ENCODE measurements at regions not wholly inside any gene's neighbourhood (a gene's known extent, or its start where the extent isn't known, plus 50 kb on each side); places are given as distances from the start of the nearest gene placed in this dataset.
A peak's percentile ranks its signal among the peaks of the same experiment; 100 is the strongest.
"Not testable (repeated sequence)": the region's sequence is repeated elsewhere in the genome, so short reads cannot be mapped to it uniquely, and the experiment has no call there.

DNA sequence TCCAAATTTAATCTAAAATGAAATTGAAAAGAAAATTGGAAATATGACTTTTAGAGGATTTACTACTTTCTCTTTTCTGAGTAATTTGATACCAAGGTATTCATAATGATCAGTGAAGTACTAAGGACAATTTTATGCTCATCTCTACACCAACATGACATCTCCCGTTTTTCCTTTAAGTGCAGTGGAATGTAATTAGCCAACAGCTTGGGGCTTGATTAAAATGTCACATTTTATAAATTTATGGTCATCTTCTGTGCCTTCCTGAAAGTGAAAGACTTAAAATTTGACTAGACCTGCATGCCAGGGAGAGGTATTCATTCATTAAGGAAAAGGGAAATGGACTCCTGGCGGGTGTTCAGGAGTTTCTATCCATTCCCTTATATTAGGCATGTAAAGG lies 228.2 kb upstream of the CNTN3 start:
- H3K36me3 ChIP-seq, result no peaks in the 10 kb centered on the region
- H3K4me2 ChIP-seq, result no peak overlapping the region
- no peaks in the 10 kb centered on the region for H3K9me3 ChIP-seq (replicated peaks in 1 of 11)
- no peak overlapping the region for H3K27ac ChIP-seq
- no peak overlapping the region for H3K4me3 ChIP-seq
- no peaks in the 10 kb centered on the region; a peak in 2 of 20 replicates for H3K4me1 ChIP-seq
- no peak overlapping the region for H3K9ac ChIP-seq
- TF ChIP-seq Cebpa-rat (IDR thresholded peaks at IDR 0.05), result no peak
- no peaks in the 10 kb centered on the region for H4K20me1 ChIP-seq
- no peaks in the 10 kb centered on the region for H3K27me3 ChIP-seq

DNA sequence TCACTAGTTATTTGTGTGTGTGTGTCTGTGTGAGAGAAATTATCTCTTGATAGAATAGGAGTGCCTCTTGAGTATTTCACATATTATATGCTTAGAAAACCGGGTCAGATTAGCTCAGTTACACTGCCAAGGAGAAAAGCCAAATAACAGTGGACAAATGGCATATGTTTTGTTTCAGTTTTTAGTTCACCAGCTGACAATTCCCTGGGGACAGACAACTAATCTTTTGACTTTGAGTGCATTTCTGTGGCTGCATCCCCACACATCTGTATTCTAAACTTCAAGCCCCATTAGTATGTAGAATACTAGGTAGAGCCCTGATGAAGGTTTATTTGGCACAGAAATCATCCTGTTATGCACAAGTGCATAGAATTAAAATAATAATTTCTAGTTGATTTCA lies 227.7 kb upstream of the CNTN3 start:
- Histone ChIP-seq H3K36me3 (no peaks in the 10 kb centered on the region), H3K4me1 (no peaks in the 10 kb centered on the region; a peak in 2 of 20 replicates), H3K27ac (no peak overlapping the region), H3K27me3 (no peaks in the 10 kb centered on the region), H4K20me1 (no peaks in the 10 kb centered on the region), H3K4me3 (no peak overlapping the region), H3K9ac (no peak overlapping the region), H3K4me2 (no peak overlapping the region), H3K9me3 (replicated peaks in 1 of 11) (no peaks in the 10 kb centered on the region)
- TF ChIP-seq Cebpa-rat (IDR thresholded peaks at IDR 0.05), result no peak

DNA sequence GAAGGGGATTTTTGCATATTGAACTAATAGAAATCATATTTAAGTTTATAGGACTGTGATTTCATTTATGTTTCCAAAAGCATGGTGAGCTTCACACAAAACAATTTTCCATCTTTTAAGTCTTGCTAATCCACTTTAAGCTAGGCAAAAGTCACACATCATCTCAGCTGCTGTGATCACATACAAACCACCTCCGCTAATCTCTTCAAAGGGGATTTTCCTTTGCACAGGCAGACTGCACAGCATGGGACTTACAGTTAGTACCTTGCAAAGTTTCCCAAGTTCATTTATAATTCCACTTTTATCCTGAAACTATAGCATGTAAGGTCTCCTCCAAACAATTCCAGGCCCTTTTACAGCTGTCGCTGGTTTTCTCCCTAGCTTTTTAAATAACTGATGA lies 225.1 kb upstream of the CNTN3 start:
- no peak for TF ChIP-seq Cebpa-rat (IDR thresholded peaks at IDR 0.05)
- no peaks in the 10 kb centered on the region for H3K9me3 ChIP-seq (replicated peaks in 1 of 11)
- no peaks in the 10 kb centered on the region for H3K36me3 ChIP-seq
- no peak overlapping the region for H3K27ac ChIP-seq
- no peaks in the 10 kb centered on the region; a peak in 2 of 20 replicates for H3K4me1 ChIP-seq
- no peak overlapping the region for H3K4me2 ChIP-seq
- H3K4me3 ChIP-seq, result no peak overlapping the region
- H3K27me3 ChIP-seq, result no peaks in the 10 kb centered on the region
- no peak overlapping the region for H3K9ac ChIP-seq
- H4K20me1 ChIP-seq, result no peaks in the 10 kb centered on the region

DNA sequence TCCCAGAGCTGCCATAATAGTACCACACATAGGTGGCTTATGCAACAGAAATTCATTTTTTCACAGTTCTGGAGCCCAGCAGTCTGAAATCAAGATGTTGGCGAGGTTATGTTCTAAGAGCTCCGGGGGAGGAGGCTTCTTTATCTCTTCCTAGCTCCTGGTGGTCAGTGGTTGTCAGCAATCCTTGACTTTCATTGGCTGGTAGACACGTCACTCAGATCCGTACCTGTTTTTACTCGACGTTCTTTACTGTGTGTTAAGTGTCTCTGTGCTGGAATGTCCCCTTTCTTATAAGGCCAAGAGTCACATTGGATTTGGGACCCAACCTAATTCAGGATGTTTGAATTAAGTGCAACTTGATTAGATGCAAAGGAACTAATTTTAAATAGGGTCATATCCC lies 218.5 kb upstream of the CNTN3 start:
- no peak for TF ChIP-seq Cebpa-rat (IDR thresholded peaks at IDR 0.05)
- no peak overlapping the region for H3K4me3 ChIP-seq
- no peak overlapping the region for H3K27ac ChIP-seq
- H3K9me3 ChIP-seq (replicated peaks in 1 of 11), result no peaks in the 10 kb centered on the region
- H3K36me3 ChIP-seq, result no peaks in the 10 kb centered on the region
- H3K9ac ChIP-seq, result no peak overlapping the region
- peaks cover 0 to 9% (median 0%) of the 10 kb centered on the region in 10 experiments; a peak in 4 of 20 replicates for H3K4me1 ChIP-seq
- H4K20me1 ChIP-seq, result no peaks in the 10 kb centered on the region
- no peak overlapping the region for H3K4me2 ChIP-seq
- H3K27me3 ChIP-seq, result no peaks in the 10 kb centered on the region

DNA sequence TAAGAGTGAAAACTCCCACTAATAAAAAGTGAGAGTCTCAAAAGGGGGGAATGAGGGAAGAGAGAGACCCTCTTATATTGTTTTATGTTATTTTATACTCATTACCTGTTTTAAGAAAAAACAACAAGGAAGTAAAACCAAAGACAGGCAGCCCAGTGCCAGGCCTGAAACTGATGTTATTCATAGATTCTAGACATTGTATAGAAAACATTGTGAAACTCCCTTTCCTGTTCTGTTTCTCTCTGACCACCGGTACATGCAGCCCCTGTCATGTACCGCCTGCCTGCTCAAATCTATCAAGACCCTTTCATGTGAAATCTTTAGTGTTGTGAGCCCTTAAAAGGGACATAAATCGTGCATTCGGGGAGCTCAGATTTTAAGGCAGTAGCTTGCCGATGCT lies 216.4 kb upstream of the CNTN3 start:
- not testable (repeated sequence) for H3K4me3 ChIP-seq; H3K4me1 ChIP-seq; H4K20me1 ChIP-seq; H3K9me3 ChIP-seq (replicated peaks in 1 of 11); H3K27me3 ChIP-seq; H3K36me3 ChIP-seq; H3K9ac ChIP-seq
- Histone ChIP-seq H3K27ac (peak overlapping the region in 2 of 11 experiments; percentile 23 to 29; a peak in 3 of 22 replicates), H3K4me2 (peak overlapping the region in 3 of 11 experiments; percentile 18 to 37 (median 36); a peak in 5 of 22 replicates)

DNA sequence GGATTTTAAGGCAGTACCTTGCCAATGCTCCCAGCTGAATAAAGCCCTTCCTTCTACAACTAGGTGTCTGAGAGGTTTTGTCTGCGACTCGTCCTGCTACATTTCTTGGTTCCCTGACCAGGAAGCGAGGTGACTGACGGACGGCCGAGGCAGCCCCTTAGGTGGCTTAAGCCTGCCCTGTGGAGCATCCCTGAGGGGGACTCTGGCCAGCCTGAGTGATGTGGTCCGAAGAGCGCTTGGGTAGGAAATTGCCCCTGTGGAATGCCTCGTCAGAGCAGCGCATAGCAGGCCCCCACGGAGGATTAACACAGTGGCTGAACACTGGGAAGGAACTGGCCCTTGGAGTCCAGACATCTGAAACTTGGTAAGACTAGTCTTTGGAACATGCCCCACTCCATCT lies 210.9 kb upstream of the CNTN3 start:
- not testable (repeated sequence) for H3K4me1 ChIP-seq; H3K36me3 ChIP-seq; H3K9ac ChIP-seq; H3K9me3 ChIP-seq (replicated peaks in 1 of 11); H3K4me2 ChIP-seq; H4K20me1 ChIP-seq; H3K27me3 ChIP-seq; H3K4me3 ChIP-seq; H3K27ac ChIP-seq

DNA sequence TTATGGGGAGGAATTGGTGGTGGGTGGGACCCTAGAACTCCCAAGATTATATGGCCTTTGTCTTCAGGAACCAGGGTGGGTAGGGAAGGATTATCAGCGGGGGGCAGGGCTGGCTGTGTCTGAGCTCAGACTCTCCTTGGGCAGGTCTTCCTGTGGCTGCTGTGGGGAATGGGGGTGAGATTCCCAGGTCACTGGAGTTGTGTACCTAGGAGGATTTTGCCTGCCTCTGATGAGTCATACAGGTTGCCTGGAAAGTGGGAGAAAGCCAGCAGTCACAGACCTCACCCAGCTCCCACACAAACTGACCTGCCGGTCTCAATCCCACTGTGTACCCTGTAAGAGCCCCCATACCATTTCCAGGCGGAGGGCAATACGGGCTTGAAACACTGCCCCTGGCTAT lies 209.9 kb upstream of the CNTN3 start:
- no peak overlapping the region for H3K27ac ChIP-seq
- no peaks in the 10 kb centered on the region for H3K36me3 ChIP-seq
- no peaks in the 10 kb centered on the region for H4K20me1 ChIP-seq
- H3K4me1 ChIP-seq, result no peaks in the 10 kb centered on the region
- H3K9me3 ChIP-seq (replicated peaks in 1 of 11), result peaks cover 0 to 12% (median 0%) of the 10 kb centered on the region in 11 experiments; a peak in 1 of 22 replicates
- no peak overlapping the region for H3K9ac ChIP-seq
- H3K4me2 ChIP-seq, result no peak overlapping the region
- TF ChIP-seq Cebpa-rat (IDR thresholded peaks at IDR 0.05), result no peak
- H3K4me3 ChIP-seq, result no peak overlapping the region
- H3K27me3 ChIP-seq, result no peaks in the 10 kb centered on the region

DNA sequence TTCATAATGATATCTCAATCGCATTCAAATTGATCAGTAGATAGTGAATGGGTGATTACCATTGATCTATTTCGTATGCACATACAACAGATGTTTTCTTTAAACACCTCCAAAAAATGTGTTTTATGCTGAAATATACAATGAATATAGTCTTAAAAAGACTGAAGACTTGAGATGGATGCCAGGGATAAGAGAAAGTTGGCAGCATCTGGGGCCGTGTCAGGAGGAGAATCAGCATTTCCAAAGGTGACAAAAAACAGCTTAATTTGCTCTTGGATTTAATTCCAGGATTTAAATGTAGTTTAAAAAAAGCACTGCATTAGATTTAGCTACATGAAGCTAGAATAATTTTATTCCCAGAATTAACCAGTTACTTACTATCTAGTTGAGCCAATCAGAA lies 199.7 kb upstream of the CNTN3 start:
- H3K4me1 ChIP-seq, result no peaks in the 10 kb centered on the region
- H3K27ac ChIP-seq, result no peak overlapping the region
- H3K9me3 ChIP-seq (replicated peaks in 1 of 11), result peaks cover 0 to 6% (median 0%) of the 10 kb centered on the region in 11 experiments; a peak in 1 of 22 replicates
- no peaks in the 10 kb centered on the region for H3K27me3 ChIP-seq
- H3K36me3 ChIP-seq, result no peaks in the 10 kb centered on the region
- no peak for TF ChIP-seq Cebpa-rat (IDR thresholded peaks at IDR 0.05)
- no peaks in the 10 kb centered on the region for H4K20me1 ChIP-seq
- H3K4me3 ChIP-seq, result no peak overlapping the region
- no peak overlapping the region for H3K9ac ChIP-seq
- H3K4me2 ChIP-seq, result no peak overlapping the region

DNA sequence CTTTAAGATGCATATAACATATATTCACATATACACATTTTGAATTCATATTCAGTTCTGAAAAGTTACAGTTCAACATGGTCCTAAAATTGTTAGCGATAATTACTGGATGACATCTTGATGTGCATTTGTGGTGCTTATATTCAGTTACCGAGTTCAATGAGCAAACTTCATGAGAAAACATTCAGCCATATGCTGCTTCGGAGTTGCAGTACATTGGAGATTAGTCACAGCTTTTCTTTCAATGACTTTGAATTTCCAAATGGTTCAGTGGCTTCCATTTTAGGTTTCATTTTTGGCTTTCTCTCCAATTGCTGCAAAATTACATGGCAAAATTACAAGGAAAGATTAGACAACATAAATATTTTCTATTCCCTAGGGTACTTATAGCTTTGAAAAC lies 198.3 kb upstream of the CNTN3 start:
- no peak overlapping the region for H3K4me2 ChIP-seq
- no peak overlapping the region for H3K27ac ChIP-seq
- H3K4me3 ChIP-seq, result no peak overlapping the region
- TF ChIP-seq Cebpa-rat (IDR thresholded peaks at IDR 0.05), result no peak
- no peaks in the 10 kb centered on the region for H3K4me1 ChIP-seq
- H3K9me3 ChIP-seq (replicated peaks in 1 of 11), result peaks cover 0 to 10% (median 6%) of the 10 kb centered on the region in 11 experiments; a peak in 6 of 22 replicates
- H3K36me3 ChIP-seq, result no peaks in the 10 kb centered on the region
- H3K27me3 ChIP-seq, result no peaks in the 10 kb centered on the region
- H4K20me1 ChIP-seq, result no peaks in the 10 kb centered on the region
- H3K9ac ChIP-seq, result no peak overlapping the region

DNA sequence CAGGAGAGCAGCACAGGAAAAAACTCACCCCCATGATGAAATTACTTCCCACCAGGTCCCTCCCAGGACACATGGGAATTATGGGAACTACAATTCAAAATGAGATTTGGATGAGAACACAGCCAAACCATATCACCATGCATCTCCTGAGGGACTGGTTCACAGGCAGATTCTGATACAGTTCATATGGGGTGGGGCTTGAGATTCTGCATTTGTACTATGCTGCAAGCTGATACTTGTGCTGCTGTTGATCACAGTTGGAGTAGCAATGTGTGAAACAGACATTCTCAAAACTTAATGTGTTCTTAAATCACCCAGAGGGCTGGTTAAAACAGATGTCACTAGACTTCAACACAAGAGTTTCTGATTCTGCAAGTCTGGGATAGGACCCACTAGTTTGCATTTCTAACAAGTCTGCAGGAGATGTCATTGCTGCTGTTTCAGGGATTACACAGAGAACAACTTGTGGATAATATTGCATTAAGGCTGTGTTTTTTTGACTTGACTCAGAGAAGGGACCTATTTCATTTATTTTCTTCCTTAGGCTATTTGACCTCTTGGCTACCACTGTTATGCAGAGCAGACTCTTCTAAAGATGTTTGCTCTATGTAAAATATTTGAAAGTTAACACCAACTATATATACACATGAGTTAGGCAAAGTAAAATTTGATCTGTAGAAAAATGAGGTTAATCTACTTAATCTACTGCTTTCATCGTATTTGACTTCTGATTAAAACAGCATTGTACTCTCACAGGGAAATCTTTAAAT lies 194.2 kb upstream of the CNTN3 start:
- H3K4me2 ChIP-seq, result no peak overlapping the region

More for the DNA sequence above, 194.2 kb upstream of the CNTN3 start:
- no peak for TF ChIP-seq Cebpa-rat (IDR thresholded peaks at IDR 0.05)
- peaks cover 0 to 10% (median 6%) of the 10 kb centered on the region in 11 experiments; a peak in 6 of 22 replicates for H3K9me3 ChIP-seq (replicated peaks in 1 of 11)
- no peak overlapping the region for H3K9ac ChIP-seq
- H3K4me3 ChIP-seq, result no peak overlapping the region
- H3K4me1 ChIP-seq, result no peaks in the 10 kb centered on the region
- no peaks in the 10 kb centered on the region for H3K27me3 ChIP-seq
- H3K27ac ChIP-seq, result no peak overlapping the region
- H3K36me3 ChIP-seq, result no peaks in the 10 kb centered on the region
- no peaks in the 10 kb centered on the region for H4K20me1 ChIP-seq

Data from BLaER1 treated with 17β-estradiol and CSF1 and Interleukin-3, amounts not matched to agents 10 nM and 100 nM (cell line).